Frontal cortex (tissue), 3 donors: ENCODE measurements at regions not wholly inside any gene's neighbourhood (a gene's known extent, or its start where the extent isn't known, plus 50 kb on each side); places are given as distances from the start of the nearest gene placed in this dataset.

Source experiments
- DNase-seq, 2 donors: peaks; one replicate each; pipeline ENCODE4 v3.0.0; 2012; ENCODE audit warnings: low spot score in 2 of 2
- FAIRE-seq: peaks from 2 replicates; lab custom pipeline; 2012; peaks lifted over from hg19 to GRCh38; lab: Jason Lieb, UNC
- donor health status: control.
- donor health status: control.
- donor health status: control.

DNA sequence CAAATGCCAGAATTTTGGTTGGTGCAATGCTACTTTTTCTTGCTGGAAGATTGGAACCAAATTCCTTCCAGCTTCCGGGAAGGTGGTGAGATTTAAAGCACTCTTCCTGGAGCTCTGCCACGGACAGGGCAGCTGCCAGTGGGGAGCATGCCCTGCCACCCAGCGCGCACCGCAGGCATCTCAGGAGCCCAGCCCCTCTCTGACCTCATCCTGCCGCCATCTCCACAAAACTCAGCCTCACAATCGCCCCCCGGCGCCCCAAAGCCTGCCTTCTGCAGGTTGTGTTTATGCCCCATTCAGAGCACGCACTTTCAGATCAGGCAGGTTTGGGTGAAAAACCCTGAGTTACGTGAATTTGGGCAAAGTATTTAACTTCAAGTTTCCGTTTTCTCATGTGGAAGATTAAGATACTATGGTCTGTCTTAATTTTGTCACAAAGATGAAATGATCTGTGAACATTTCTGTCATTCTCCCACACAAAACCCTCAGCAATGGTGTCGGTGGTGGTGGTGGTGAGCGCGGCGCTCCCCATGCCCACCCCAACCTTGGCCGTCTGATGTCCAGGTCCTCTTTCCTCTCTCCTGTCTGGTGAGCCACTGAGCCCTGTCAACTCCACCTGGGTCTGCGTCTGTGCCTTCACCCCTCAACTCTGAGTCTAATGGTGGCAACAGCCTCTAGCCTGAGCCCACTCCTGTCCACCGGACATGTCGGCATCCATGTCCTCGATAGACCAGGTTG is 282.8 kb upstream of the SALL3 start:
- FAIRE-seq (no peak), DNase-seq (no peak)

GRCh38 chr18:78697446-78697845 is 282.2 kb upstream of the SALL3 start:
- no peak for DNase-seq
- no peak for FAIRE-seq

- FAIRE-seq (no peak), DNase-seq (no peak)
These were observed 280.7 kb upstream of the SALL3 start for GRCh38 chr18:78698914-78699313.

GRCh38 chr18:78699499-78699898 is 280.1 kb upstream of the SALL3 start:
- no peak for FAIRE-seq

DNA sequence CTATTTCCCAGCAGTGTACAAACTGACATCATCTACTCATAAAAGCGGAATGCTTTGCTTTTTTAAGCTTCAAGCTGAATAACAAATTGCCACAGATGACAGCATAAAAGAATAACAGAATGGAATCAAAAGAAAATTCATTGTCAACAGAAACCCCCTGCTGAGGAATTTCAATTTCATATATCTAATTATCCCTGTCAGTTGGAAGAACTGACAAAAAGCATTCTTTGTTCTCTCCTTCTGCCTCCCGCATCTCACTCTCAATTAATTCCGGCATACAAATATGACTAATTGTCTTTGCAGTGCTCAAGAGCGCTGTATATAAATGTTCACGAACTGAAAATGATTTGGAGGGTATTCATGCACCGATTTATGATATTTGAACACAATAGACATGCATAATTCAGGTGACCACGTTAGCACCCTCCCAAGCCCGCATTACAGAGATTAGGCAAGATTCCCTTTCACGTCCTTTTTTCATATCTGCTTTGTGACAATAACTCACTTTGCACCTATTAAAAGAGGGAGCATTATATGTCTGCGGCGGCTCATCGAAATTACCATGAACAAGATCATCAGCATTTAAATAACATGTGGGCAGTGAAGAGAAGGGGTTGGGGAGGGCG is 277.7 kb upstream of the SALL3 start:
- FAIRE-seq (no peak), DNase-seq (no peak)

More at GRCh38 chr18:78699499-78699898, 280.1 kb upstream of the SALL3 start:
- DNase-seq, result no peak

- DNase-seq (no peak), FAIRE-seq (no peak)
These were observed 276.3 kb upstream of the SALL3 start for GRCh38 chr18:78703291-78703690.

DNA sequence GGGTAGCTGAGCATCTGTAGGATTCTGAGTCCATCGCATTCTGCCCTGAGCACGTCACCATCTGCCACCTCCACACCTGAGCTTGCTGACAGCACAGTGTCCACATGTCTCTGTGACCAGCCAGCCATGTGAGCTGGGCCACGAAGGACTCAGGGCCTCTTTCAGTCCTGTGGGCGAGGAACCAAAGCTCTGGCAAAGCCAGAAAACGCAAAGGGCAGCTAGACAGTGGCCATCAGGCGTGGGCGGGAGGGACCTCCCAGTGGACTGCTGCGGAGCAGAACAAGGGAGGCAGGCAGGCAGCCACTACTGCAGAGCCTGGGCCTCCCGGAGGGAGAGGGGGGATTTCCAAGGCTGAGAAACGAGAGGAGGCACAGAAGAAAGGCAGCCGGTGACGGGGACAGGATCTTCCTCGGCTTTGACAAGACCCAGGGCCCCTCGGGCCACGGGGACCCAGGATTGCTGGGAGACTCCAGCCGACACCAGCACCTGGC is 274.6 kb upstream of the SALL3 start:
- no peak for FAIRE-seq
- DNase-seq, result no peak

DNA sequence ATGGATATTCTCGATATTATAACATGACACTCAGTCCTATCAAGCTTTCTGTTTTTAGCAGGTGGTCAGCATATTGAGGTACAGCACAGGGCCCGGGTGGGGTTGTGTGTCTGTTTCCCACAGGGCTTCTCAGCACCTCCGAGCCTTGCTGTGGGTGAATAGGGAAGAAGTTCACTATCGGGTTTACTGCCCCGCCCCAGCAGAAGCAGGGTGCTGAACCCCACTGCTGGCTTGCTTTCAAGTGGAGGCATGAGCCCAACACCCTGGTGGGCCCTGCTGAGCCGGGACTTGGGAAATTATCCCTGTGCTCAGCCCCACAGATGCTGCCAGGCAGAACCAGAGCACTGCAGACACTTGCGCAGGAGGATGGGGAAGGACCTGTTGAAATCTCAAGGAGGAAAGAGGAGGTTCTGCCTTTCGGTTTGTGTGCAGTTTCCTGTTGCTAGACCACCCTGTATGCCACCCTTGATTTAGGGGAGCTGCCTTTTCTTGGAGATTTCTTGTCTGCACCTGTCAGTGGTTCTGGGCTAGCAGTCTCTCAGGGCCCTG is 270.3 kb upstream of the SALL3 start:
- DNase-seq (no peak), FAIRE-seq (no peak)

GRCh38 chr18:78711316-78711715 is 268.3 kb upstream of the SALL3 start:
- DNase-seq, result no peak
- FAIRE-seq, result no peak

DNA sequence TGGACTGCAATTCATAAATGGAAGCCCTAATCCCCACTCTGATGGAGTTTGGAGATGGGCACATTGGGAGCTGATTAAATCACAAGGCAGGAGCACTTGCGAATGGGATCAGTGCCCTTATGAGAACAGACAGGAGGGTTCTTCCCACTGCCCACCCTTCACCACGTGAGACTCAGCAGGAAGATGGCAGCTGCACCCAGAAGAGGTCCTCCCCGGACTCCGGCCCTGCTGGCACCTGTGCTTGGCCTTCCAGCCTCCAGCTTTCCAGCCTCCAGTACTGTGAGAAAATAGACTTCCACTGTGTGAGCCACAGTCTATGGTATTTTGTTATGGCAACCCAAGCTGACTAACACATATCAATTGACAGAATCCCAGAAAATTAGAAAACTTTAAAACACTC is 267.6 kb upstream of the SALL3 start:
- FAIRE-seq (no peak), DNase-seq (no peak)

DNA sequence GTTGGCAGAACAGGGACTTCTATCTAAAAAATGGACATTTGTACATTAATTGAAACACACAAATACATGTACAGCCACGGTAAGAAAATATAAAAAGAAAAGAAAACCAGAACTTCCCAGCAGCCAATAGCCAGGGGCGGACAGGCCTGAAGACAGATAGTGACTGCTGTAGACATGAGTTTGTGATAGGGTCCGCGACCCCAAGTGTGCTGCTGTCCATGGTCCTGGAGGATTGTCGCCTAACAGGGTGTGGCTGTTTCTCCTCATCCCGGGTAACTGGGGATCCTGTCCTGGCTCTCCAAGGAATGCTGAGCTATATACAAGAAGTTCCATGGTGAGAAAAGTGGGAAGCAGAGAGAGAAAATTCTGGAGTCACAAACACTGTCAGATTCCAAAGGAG is 266.5 kb upstream of the SALL3 start:
- FAIRE-seq (no peak), DNase-seq (no peak)

DNA sequence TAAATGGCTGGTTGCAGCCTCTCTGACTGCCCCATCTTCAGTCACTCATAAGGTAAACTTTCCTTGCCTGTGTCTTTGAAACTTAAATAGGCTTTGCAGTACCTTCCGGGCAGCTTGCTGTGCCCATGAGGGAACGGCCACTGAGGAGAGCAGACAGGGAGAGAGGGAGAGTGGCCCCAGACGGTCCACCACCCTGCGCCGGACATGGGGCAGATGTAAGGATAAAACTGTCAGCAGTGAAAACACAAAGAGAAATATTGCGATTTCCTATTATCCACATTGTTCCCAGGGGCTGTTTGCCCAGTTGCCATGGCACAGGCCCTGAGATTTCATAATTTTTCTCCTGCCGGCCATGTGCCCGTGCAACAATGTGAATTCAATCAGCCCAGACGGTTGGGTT is 265.9 kb upstream of the SALL3 start:
- DNase-seq (no peak), FAIRE-seq (no peak)

- no peak for FAIRE-seq
- no peak for DNase-seq
These were observed 263.6 kb upstream of the SALL3 start for GRCh38 chr18:78716022-78716421.

- FAIRE-seq (no peak), DNase-seq (no peak)
These were observed 263.0 kb upstream of the SALL3 start for GRCh38 chr18:78716581-78716980.

DNA sequence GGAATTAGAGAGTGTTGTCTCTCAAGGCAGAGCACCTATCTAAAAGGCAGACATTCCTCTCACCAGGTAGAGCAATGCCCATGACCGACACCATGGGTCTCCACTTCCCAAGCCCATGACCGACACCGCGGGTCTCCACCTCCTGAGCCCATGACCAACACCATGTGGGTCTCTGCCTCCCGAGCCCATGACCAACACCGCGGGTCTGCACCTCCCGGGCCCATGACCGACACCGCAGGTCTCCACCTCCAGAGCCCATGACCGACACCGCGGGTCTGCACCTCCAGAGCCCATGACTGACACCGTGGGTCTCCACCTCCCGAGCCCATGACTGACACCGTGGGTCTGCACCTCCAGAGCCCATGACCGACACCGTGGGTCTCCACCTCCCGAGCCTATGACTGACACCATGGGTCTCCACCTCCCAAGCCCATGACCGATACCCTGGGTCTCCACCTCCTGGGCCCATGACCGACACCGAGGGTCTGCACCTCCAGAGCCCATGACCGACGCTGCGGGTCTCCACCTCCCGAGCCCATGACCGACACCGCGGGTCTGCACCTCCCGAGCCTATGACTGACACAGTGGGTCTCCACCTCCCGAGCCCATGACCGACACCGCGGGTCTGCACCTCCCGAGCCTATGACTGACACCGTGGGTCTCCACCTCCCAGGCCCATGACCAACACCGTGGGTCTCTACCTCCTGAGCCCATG is 262.4 kb upstream of the SALL3 start:
- FAIRE-seq, result no peak
- no peak for DNase-seq

GRCh38 chr18:78717766-78718150 is 261.9 kb upstream of the SALL3 start:
- DNase-seq (no peak), FAIRE-seq (no peak)

DNA sequence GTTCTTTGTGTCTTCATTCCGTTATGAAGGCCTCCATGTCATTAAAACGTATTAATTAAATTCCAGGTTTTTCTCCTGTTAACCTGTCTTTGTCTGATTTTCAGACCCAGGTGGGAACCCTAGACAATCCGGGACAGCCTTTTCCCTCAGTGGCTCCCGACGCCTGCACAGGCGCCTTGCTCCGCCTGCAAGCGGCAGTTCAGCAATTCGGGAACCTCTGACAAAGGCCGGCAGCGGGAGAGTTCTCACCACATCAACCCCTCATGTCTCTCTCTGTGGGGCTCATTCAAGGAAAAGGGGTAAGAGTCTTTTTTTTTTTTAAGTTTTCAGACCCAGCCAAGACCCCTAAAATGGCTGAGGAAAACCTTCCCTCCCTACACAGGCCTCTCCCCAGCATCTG is 259.8 kb upstream of the SALL3 start:
- no peak for DNase-seq
- FAIRE-seq, result no peak

- no peak for FAIRE-seq
- no peak for DNase-seq
These were observed 259.0 kb upstream of the SALL3 start for GRCh38 chr18:78720456-78721237.

- DNase-seq, result no peak
- no peak for FAIRE-seq
These were observed 258.3 kb upstream of the SALL3 start for GRCh38 chr18:78721238-78721875.

- DNase-seq (no peak), FAIRE-seq (no peak)
These were observed 257.6 kb upstream of the SALL3 start for GRCh38 chr18:78721981-78722380.
